ENCODE measurements at regions not wholly inside any gene's neighbourhood (a gene's known extent, or its start where the extent isn't known, plus 50 kb on each side); places are given as distances from the start of the nearest gene placed in this dataset.

- TF ChIP-seq CTCF (conservative IDR thresholded peaks at IDR 0.05) (no peak), ZFX (IDR thresholded peaks at IDR 0.05) (no peak)
These were observed 53.8 kb upstream of the CD83 start for GRCh38 chr6:14063756-14064155.
